ENCODE measurements at regions not wholly inside any gene's neighbourhood (a gene's known extent, or its start where the extent isn't known, plus 50 kb on each side); places are given as distances from the start of the nearest gene placed in this dataset.
"Not testable (repeated sequence)": the region's sequence is repeated elsewhere in the genome, so short reads cannot be mapped to it uniquely, and the experiment has no call there.

GRCh38 chr4:158958489-158959270 is 144.2 kb upstream of the RAPGEF2 start:
- no peak overlapping the region for H3K4me3 ChIP-seq
- no peak for DNase-seq

DNA sequence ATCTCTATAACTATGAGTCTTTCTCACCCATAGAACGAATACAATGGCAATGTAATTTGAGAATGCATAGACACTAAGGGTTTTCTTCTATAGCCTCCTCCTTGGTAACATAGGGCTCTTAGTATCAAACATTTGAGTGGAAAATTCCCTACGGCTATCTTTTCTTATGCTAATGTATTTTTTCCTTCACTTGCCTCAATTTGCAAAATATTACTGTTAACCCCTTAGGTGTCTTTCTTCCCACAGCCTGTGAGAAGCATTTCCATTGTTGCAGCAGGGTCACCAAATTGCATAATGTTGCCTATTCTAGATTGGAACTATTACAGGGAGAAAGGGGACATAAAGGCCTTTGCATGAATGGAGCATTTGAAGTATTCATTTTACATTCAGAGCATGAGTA is 140.5 kb upstream of the RAPGEF2 start:
- no peaks in the 10 kb centered on the region for H3K4me1 ChIP-seq

More at GRCh38 chr4:158958489-158959270, 144.2 kb upstream of the RAPGEF2 start:
- Histone ChIP-seq H3K9me3 (no peaks in the 10 kb centered on the region), H3K27me3 (no peaks in the 10 kb centered on the region), H3K36me3 (no peaks in the 10 kb centered on the region), H3K27ac (no peak overlapping the region), H3K4me1 (no peaks in the 10 kb centered on the region)
- intact Hi-C loops (cut with DNase I; ENCODE audit: low total_unique reads): no loop called here
- TF ChIP-seq CTCF (IDR thresholded peaks at IDR 0.05): no peak

DNA sequence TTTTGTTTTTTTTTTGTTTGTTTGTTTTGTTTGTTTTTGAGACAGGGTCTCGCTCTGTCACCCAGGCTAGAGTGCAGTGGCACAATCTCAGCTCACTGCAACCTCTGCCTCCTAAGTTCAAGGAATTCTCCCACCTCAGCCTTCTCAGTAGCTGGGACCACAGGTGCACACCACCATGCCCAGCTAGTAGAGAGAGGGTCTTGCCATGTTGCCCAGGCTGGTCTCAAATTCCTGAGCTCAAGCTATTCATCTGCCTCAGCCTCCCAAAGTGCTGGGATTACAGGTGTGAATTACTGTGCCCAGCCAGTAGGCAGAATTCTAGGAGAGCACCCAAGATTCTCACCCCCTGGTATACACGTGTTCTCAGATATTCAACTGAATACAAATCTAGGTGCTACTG is 139.6 kb upstream of the RAPGEF2 start:
- H3K27ac ChIP-seq; H3K4me1 ChIP-seq; DNase-seq; H3K9me3 ChIP-seq; H3K36me3 ChIP-seq; intact Hi-C loops (cut with DNase I; ENCODE audit: low total_unique reads); H3K4me3 ChIP-seq; H3K27me3 ChIP-seq: not testable (repeated sequence)

More for the DNA sequence above, 140.5 kb upstream of the RAPGEF2 start:
- H3K27ac ChIP-seq: no peak overlapping the region
- TF ChIP-seq CTCF (IDR thresholded peaks at IDR 0.05): no peak
- H3K27me3 ChIP-seq: no peaks in the 10 kb centered on the region
- H3K9me3 ChIP-seq: no peaks in the 10 kb centered on the region
- H3K36me3 ChIP-seq: no peaks in the 10 kb centered on the region
- no peak overlapping the region for H3K4me3 ChIP-seq
- intact Hi-C loops (cut with DNase I; ENCODE audit: low total_unique reads): no loop called here
- no peak for DNase-seq

DNA sequence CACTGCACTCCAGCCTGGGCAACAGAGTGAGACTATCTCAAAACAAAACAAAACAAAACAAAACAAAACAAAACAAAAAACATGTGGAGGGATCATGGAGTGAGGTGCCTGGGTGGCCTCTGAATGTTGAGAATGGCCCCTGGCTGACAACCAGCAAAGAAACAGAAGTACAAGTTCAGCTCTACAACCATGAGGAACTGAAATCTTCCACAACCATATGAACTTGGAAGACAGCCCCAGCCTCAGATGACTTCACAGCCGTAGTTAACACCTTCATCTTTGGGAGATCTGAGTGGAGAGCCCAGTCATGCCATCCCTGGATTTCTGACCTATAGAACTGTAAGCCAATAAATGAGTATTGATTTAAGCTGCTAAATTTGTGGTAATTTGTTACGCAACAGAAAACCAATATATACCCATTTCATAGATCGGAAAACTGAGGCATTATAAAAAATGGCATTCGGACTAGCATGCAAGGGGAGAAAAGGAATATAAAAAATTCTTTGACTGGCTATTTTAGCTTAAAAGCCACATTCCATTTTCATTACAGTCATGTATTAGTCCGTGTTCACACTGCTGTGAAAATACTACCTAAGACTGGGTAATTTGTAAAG is 138.7 kb upstream of the RAPGEF2 start:
- H3K9me3 ChIP-seq: no peaks in the 10 kb centered on the region
- H3K36me3 ChIP-seq: no peaks in the 10 kb centered on the region
- no peak for TF ChIP-seq CTCF (IDR thresholded peaks at IDR 0.05)
- DNase-seq: no peak
- no peaks in the 10 kb centered on the region for H3K27me3 ChIP-seq
- no peaks in the 10 kb centered on the region for H3K4me1 ChIP-seq
- H3K27ac ChIP-seq: no peak overlapping the region
- intact Hi-C loops (cut with DNase I; ENCODE audit: low total_unique reads): no loop called here
- H3K4me3 ChIP-seq: no peak overlapping the region

DNA sequence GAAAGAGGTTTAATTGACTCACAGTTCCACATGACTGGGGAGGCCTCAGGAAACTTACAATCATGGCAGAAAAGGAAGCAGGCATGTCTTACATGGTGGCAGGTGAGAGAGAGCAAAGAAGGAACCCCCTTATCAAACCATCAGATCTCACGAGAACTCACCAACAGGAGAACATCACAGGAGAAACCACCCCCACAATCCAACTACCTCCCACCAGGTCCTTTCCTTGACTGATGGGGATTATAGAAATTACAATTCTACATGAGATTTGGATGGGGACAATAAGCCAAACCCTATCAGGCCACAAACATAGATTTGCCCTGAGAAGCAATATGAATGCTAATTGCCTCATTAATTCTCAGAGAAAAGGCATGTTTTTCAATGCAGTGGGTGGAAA is 138.2 kb upstream of the RAPGEF2 start:
- Histone ChIP-seq H3K4me1 (no peaks in the 10 kb centered on the region), H3K36me3 (no peaks in the 10 kb centered on the region), H3K27me3 (no peaks in the 10 kb centered on the region), H3K27ac (no peak overlapping the region), H3K9me3 (no peaks in the 10 kb centered on the region), H3K4me3 (no peak overlapping the region)
- TF ChIP-seq CTCF (IDR thresholded peaks at IDR 0.05): no peak
- intact Hi-C loops (cut with DNase I; ENCODE audit: low total_unique reads): no loop called here
- DNase-seq: no peak

- intact Hi-C loops (cut with DNase I; ENCODE audit: low total_unique reads): no loop called here
Measured at GRCh38 chr4:158965226-158965625, 137.7 kb upstream of the RAPGEF2 start.

More at GRCh38 chr4:158965226-158965625, 137.7 kb upstream of the RAPGEF2 start:
- no peaks in the 10 kb centered on the region for H3K4me1 ChIP-seq
- no peak overlapping the region for H3K27ac ChIP-seq
- H3K36me3 ChIP-seq: no peaks in the 10 kb centered on the region
- H3K27me3 ChIP-seq: no peaks in the 10 kb centered on the region
- no peak for TF ChIP-seq CTCF (IDR thresholded peaks at IDR 0.05)
- H3K4me3 ChIP-seq: no peak overlapping the region
- no peak for DNase-seq
- no peaks in the 10 kb centered on the region for H3K9me3 ChIP-seq
